ENCODE measurements at regions not wholly inside any gene's neighbourhood (a gene's known extent, or its start where the extent isn't known, plus 50 kb on each side); places are given as distances from the start of the nearest gene placed in this dataset.

DNA sequence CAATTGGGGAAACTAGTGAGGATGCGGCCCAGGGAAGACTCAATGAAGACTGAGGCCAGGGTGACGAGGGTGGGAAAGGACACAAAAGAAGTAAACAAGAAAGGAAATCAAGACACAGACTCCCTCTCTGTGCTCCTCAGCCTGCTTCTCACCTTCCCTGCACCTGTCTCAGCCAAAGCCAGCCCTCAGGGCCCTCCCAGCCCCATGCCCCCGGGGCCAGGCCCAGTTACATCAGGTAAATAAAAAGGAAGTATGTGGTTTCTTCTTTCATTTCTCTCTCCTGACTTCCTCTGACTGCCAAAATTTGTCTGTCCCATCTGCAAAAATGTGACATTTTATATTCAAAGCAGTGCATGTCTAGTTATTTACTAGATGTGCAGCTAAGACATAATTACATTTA is 328.0 kb downstream of the UACA start:
- no peaks in the 10 kb centered on the region for H3K79me2 ChIP-seq (ENCODE audit: insufficient read depth, low read depth, low read length)
- H3K4me3 ChIP-seq (ENCODE audit: low read depth, low read length, poor library complexity, severe bottlenecking): peak overlapping the region; percentile 36
- peaks cover 32% of the 10 kb centered on the region for H3K4me1 ChIP-seq (ENCODE audit: insufficient read depth, low read length, poor library complexity, severe bottlenecking)
- H3K9me2 ChIP-seq (ENCODE audit: insufficient read depth, low read length): no peaks in the 10 kb centered on the region
- BruUV-seq (replicated peaks): no TSS peak
- ChIA-PET POLR2A (interaction anchor here (0.6 kb wide), 1 partner anchor 64 kb away, joined by 3 read pairs; no protein-coding TSS in a partner anchor), CTCF (ENCODE audit: unreplicated experiment) (no interaction called here)
- peak; percentile 79 for DNase-seq (ENCODE audit: low spot score)
- intact Hi-C loops (cut with micrococcal nuclease; ENCODE audit: unreplicated experiment): no loop called here
- H3K27ac ChIP-seq (ENCODE audit: low read depth, low read length, poor library complexity, severe bottlenecking): peak overlapping the region; percentile 64
- H3K36me3 ChIP-seq (ENCODE audit: insufficient read depth, low read length): no peaks in the 10 kb centered on the region
- H2AFZ ChIP-seq (ENCODE audit: low read length): peak overlapping the region; percentile 27; the same call in 1 of the 2 replicates
- no peak for TF ChIP-seq EZH2phosphoT487 (IDR thresholded peaks at IDR 0.05; ENCODE audit: borderline replicate concordance, low read depth, low read length)
- TF ChIP-seq, protein P1, sequence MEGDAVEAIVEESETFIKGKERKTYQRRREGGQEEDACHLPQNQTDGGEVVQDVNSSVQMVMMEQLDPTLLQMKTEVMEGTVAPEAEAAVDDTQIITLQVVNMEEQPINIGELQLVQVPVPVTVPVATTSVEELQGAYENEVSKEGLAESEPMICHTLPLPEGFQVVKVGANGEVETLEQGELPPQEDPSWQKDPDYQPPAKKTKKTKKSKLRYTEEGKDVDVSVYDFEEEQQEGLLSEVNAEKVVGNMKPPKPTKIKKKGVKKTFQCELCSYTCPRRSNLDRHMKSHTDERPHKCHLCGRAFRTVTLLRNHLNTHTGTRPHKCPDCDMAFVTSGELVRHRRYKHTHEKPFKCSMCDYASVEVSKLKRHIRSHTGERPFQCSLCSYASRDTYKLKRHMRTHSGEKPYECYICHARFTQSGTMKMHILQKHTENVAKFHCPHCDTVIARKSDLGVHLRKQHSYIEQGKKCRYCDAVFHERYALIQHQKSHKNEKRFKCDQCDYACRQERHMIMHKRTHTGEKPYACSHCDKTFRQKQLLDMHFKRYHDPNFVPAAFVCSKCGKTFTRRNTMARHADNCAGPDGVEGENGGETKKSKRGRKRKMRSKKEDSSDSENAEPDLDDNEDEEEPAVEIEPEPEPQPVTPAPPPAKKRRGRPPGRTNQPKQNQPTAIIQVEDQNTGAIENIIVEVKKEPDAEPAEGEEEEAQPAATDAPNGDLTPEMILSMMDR (conservative IDR thresholded peaks at IDR 0.05; ENCODE audit: low read length): no peak
- H3K4me2 ChIP-seq (ENCODE audit: low read length): peak overlapping the region; percentile 72
- H3K9me3 ChIP-seq (ENCODE audit: low read length): no peaks in the 10 kb centered on the region
- no peaks in the 10 kb centered on the region for H4K20me1 ChIP-seq (ENCODE audit: insufficient read depth, low read length)

DNA sequence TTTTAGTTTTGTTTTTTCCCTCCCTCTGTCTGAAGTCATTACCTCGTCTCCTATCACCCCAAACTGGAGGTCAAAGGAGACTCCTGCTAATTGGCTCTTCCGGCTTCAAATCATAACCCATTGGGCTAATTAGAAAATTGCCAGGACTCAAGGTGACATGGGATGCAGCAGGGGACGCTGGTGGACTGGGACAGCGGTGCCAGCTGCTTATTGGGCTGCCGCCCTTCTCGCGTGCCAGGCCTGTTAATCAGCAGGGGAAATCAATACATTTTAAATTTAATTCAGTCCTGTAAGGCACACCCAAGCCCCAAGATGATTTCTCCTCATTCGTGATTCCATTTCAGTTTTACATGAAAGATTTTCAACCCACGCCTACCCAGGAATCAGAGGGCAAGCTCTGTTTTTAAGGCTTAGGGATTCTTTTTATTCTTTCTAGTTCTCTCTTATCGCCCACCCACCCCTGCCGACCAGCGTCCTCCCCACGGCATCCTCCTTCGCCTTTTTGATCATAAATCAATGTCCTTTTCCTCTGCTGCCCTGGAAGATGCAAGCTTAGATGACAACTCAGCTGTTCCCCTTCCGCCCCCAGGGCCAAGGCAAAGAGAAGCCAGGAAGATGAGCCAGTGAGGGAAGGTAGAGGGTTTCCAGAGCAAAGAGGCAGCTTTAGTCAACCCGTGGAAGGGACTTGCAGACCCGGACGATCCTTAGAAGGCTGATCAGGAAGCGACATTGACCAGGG is 329.6 kb downstream of the UACA start:
- H3K27ac ChIP-seq (ENCODE audit: low read depth, low read length, poor library complexity, severe bottlenecking): no peak overlapping the region
- no peak overlapping the region for H3K4me3 ChIP-seq (ENCODE audit: low read depth, low read length, poor library complexity, severe bottlenecking)
- H3K9me3 ChIP-seq (ENCODE audit: low read length): no peaks in the 10 kb centered on the region
- TF ChIP-seq, protein P1 (conservative IDR thresholded peaks at IDR 0.05; ENCODE audit: low read length): no peak
- no peak for TF ChIP-seq EZH2phosphoT487 (IDR thresholded peaks at IDR 0.05; ENCODE audit: borderline replicate concordance, low read depth, low read length)
- no peaks in the 10 kb centered on the region for H3K79me2 ChIP-seq (ENCODE audit: insufficient read depth, low read depth, low read length)
- H2AFZ ChIP-seq (ENCODE audit: low read length): no peak overlapping the region
- H3K4me2 ChIP-seq (ENCODE audit: low read length): no peak overlapping the region
- H4K20me1 ChIP-seq (ENCODE audit: insufficient read depth, low read length): no peaks in the 10 kb centered on the region
- H3K9me2 ChIP-seq (ENCODE audit: insufficient read depth, low read length): no peaks in the 10 kb centered on the region
- DNase-seq (ENCODE audit: low spot score): no peak
- ChIA-PET CTCF (ENCODE audit: unreplicated experiment) (no interaction called here), POLR2A (no interaction called here)
- intact Hi-C loops (cut with micrococcal nuclease; ENCODE audit: unreplicated experiment): no loop called here
- BruUV-seq (replicated peaks): no TSS peak
- no peaks in the 10 kb centered on the region for H3K36me3 ChIP-seq (ENCODE audit: insufficient read depth, low read length)
- peaks cover 32% of the 10 kb centered on the region for H3K4me1 ChIP-seq (ENCODE audit: insufficient read depth, low read length, poor library complexity, severe bottlenecking)

DNA sequence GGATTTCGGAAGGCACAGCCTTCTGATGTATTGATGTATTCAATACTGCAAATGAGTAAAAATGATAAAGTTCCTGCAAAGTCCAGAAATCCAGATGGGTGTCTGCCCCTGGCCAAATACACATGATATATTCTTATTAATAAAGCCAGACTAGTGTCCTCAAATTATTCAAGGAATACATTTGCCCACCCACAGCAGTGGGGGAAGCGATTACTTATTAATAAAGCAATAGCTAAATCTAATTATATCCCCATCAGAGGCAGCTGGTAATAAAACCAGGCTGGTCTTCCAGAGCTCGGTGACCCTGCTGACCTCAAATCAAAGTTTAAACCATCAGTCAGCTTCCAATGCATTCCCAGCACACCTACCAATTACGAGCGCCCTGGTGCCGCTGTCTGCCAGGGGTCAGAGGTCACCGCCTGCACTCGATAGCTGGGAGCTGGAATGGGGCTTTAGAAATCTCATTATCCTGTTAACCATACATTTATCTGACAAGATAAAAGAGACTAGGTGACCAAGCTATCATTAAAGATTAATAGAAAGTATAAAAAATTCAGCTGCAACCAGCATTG is 330.3 kb downstream of the UACA start:
- BruUV-seq (replicated peaks): no TSS peak
- intact Hi-C loops (cut with micrococcal nuclease; ENCODE audit: unreplicated experiment): no loop called here
- no peaks in the 10 kb centered on the region for H4K20me1 ChIP-seq (ENCODE audit: insufficient read depth, low read length)

More for the DNA sequence above, 330.3 kb downstream of the UACA start:
- Histone ChIP-seq H3K4me2 (ENCODE audit: low read length) (no peak overlapping the region), H2AFZ (ENCODE audit: low read length) (no peak overlapping the region), H3K4me1 (ENCODE audit: insufficient read depth, low read length, poor library complexity, severe bottlenecking) (peaks cover 32% of the 10 kb centered on the region), H3K9me2 (ENCODE audit: insufficient read depth, low read length) (no peaks in the 10 kb centered on the region), H3K36me3 (ENCODE audit: insufficient read depth, low read length) (no peaks in the 10 kb centered on the region), H3K9me3 (ENCODE audit: low read length) (no peaks in the 10 kb centered on the region), H3K79me2 (ENCODE audit: insufficient read depth, low read depth, low read length) (no peaks in the 10 kb centered on the region), H3K27ac (ENCODE audit: low read depth, low read length, poor library complexity, severe bottlenecking) (no peak overlapping the region), H3K4me3 (ENCODE audit: low read depth, low read length, poor library complexity, severe bottlenecking) (no peak overlapping the region)
- no peak for TF ChIP-seq EZH2phosphoT487 (IDR thresholded peaks at IDR 0.05; ENCODE audit: borderline replicate concordance, low read depth, low read length)
- TF ChIP-seq, protein P1 (conservative IDR thresholded peaks at IDR 0.05; ENCODE audit: low read length): no peak
- ChIA-PET POLR2A (interaction anchor here (0.8 kb wide), 1 partner anchor 327 kb away, joined by 3 read pairs; no protein-coding TSS in a partner anchor), CTCF (ENCODE audit: unreplicated experiment) (interaction anchor here (0.5 kb wide), 1 partner anchor 154 kb away, joined by 11 read pairs; no protein-coding TSS in a partner anchor)
- DNase-seq (ENCODE audit: low spot score): no peak

Measured in OCI-LY7 (cell line).